Heart right ventricle (tissue), 16 donors: ENCODE measurements at regions not wholly inside any gene's neighbourhood (a gene's known extent, or its start where the extent isn't known, plus 50 kb on each side); places are given as distances from the start of the nearest gene placed in this dataset.

ENCODE experiments used
- ATAC-seq, 8 donors: fragments of 200-7000 bp; cut with Tn5 transposase; one replicate each; pipeline ENCODE4 v1.9.1; 2020; ENCODE audit warnings: mild to moderate bottlenecking in 8 of 8, moderate library complexity in 8 of 8, moderate number of reproducible peaks in 1 of 8
- DNase-seq, 2 donors: peaks; one replicate each; pipeline ENCODE4 v3.0.0-alpha.2; 2020
- H3K27ac ChIP-seq, 10 donors: fragments of 200-600 bp; sonication (generic) in 2 of 10; one replicate each; pipeline versions ENCODE4 v1.5.0 to v1.8.0; 2020 to 2022; ENCODE audit warnings: mild to moderate bottlenecking in 3 of 10
- H3K27me3 ChIP-seq, 7 donors: fragments of 200-600 bp; one replicate each; pipeline ENCODE4 v1.8.0; 2021 to 2022; ENCODE audit warnings: mild to moderate bottlenecking in 2 of 7
- H3K36me3 ChIP-seq, 9 donors: fragments of 200-600 bp; sonication (generic) in 1 of 9; one replicate each; pipeline versions ENCODE4 v1.5.0 to v1.8.0; 2020 to 2022; ENCODE audit warnings: mild to moderate bottlenecking in 2 of 9
- H3K4me1 ChIP-seq, 9 donors: fragments of 200-600 bp; sonication (generic) in 1 of 9; one replicate each; pipeline versions ENCODE4 v1.5.0 to v1.8.0; 2020 to 2022; ENCODE audit warnings: mild to moderate bottlenecking in 4 of 9
- H3K4me3 ChIP-seq, 10 donors: fragments of 200-600 bp; sonication (generic) in 2 of 10; one replicate each; pipeline versions ENCODE4 v1.5.0 to v1.8.0; 2020 to 2022; ENCODE audit warnings: mild to moderate bottlenecking in 7 of 10, moderate library complexity in 2 of 10
- H3K9me3 ChIP-seq, 11 donors: fragments of 200-600 bp in 10 of 11; sonication (generic) in 2 of 11; one replicate each; pipeline versions ENCODE4 v1.5.0 to v1.8.0; 2013 to 2022; ENCODE audit warnings: mild to moderate bottlenecking in 2 of 11, control low read depth in 1 of 11, moderate library complexity in 1 of 11
- CTCF ChIP-seq, 9 donors: fragments of 200-600 bp; sonication (generic) in 2 of 9; IDR thresholded peaks; one replicate each; pipeline versions ENCODE4 v1.5.0 to v1.8.0; 2021 to 2022; ENCODE audit warnings: antibody characterized with exemption in 9 of 9, mild to moderate bottlenecking in 5 of 9, moderate library complexity in 1 of 9
- WGBS, 2 donors: extraction: QIAGEN DNeasy Blood & Tissue Kit; methylation state at CpG; one replicate each; pipeline ENCODE4 v1.1.7; 2013; ENCODE audit warnings: inconsistent platforms in 1 of 2; 5-methylcytosine and 5-hydroxymethylcytosine counted together
- intact Hi-C, 10 donors: fragments of 100-400 bp; cut with DNase I; formaldehyde crosslinking; loops; one replicate each; pipeline versions ENCODE4 v1.11.1 to v1.14.2; 2022
- donor health status: Arrhythmogenic right ventricular cardiomyopathy.
- donor health status: ischemic (EF 13 %, LVEDD 7.1; RV severe dilation, severe dysfunction).
- donor health status: healthy with polysubstance abuse.
- donor health status: DM: no; HTN: yes; CAD: no.
- donor health status: DM: no; HTN: no; CAD: no.
- donor health status: ischemic (EF 25% LVEDD 6.9; RV normal size, moderate dysfunction).
- donor health status: ischemic (EF 25% LVEDD 5.7; RV mildly dilated, moderate dysfunction).
- donor health status: healthy.
- donor health status: DM: yes; HTN: yes; CAD: no.
- donor health status: Ischemic cardiomyopathy.
- donor health status: ischemic (EF 35%, LVEDD 5.7; RV mildly dilated, moderate dysfunction).
- donor health status: nonischemic (EF 11% LVEDD 7.7; RV severe dilation, severe dysfunction).
- donor health status: DM: yes; HTN: yes; CAD: no.
- donor health status: PGD.
- donor health status: ischemic (EF 29% LVEDD 5.4; RV normal size, mild dysfunction).
- donor health status: nonischemic (EF 23%, LVEDD 6.1; RV moderate dilation, normal function).

GRCh38 chr13:102933122-102933521 lies 87.3 kb downstream of the ERCC5 start:
- H3K4me1 ChIP-seq, result no peaks in the 10 kb centered on the region
- intact Hi-C loops, result no loop called here
- H3K9me3 ChIP-seq, result no peaks in the 10 kb centered on the region
- DNase-seq, result no peak
- no peak for TF ChIP-seq CTCF (IDR thresholded peaks at IDR 0.05)
- no peak overlapping the region for H3K27ac ChIP-seq
- ATAC-seq, result no peak
- no peak overlapping the region for H3K4me3 ChIP-seq
- no peaks in the 10 kb centered on the region for H3K27me3 ChIP-seq
- H3K36me3 ChIP-seq, result no peaks in the 10 kb centered on the region
- 90 to 95% methylated on average over 6 of the region's 6 CpGs for WGBS, 2 donors

- 89 to 93% methylated on average over 4 of the region's 4 CpGs for WGBS, 2 donors
- Histone ChIP-seq H3K27me3 (no peaks in the 10 kb centered on the region), H3K4me1 (no peaks in the 10 kb centered on the region), H3K27ac (no peak overlapping the region), H3K4me3 (no peak overlapping the region), H3K9me3 (no peaks in the 10 kb centered on the region), H3K36me3 (no peaks in the 10 kb centered on the region)
- ATAC-seq, result no peak
- DNase-seq, result no peak
- no peak for TF ChIP-seq CTCF (IDR thresholded peaks at IDR 0.05)
- intact Hi-C loops, result no loop called here
Measured at GRCh38 chr13:102932331-102932730, 86.5 kb downstream of the ERCC5 start.

DNA sequence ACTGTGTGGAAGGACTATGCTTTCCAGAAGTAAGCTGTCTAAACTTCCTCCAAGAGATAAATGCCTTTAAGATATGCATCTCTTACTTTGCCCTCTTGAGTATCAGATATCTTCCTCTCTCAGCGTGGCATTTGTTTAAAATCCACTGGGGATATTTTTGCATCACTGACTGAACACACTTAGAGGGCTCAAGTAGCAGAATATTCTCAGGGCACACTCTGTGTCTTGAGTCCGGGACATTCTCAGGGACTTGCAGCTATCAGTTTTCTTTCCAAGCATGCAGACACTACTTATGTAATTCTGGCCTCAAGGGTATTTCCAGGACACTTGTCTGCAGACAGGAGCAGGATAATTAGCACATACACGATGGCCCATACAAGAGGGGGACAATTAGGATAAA lies 84.7 kb downstream of the ERCC5 start:
- no peak for TF ChIP-seq CTCF (IDR thresholded peaks at IDR 0.05)
- Histone ChIP-seq H3K27me3 (no peaks in the 10 kb centered on the region), H3K36me3 (no peaks in the 10 kb centered on the region), H3K4me3 (no peak overlapping the region), H3K4me1 (no peaks in the 10 kb centered on the region), H3K9me3 (no peaks in the 10 kb centered on the region), H3K27ac (no peak overlapping the region)
- 26 to 32% methylated on average over 3 of the region's 3 CpGs for WGBS, 2 donors
- DNase-seq, result no peak
- no peak for ATAC-seq
- intact Hi-C loops, result no loop called here

GRCh38 chr13:102928941-102929675 lies 83.3 kb downstream of the ERCC5 start:
- H3K9me3 ChIP-seq, result no peaks in the 10 kb centered on the region
- H3K27me3 ChIP-seq, result no peaks in the 10 kb centered on the region
- H3K4me1 ChIP-seq, result no peaks in the 10 kb centered on the region
- intact Hi-C loops, result loop anchor here in 1 of 10 donors (10.0 kb wide), 1 partner anchor 216 kb away; no protein-coding TSS in a partner anchor
- no peak overlapping the region for H3K27ac ChIP-seq
- no peaks in the 10 kb centered on the region for H3K36me3 ChIP-seq
- ATAC-seq, result no peak
- no peak overlapping the region for H3K4me3 ChIP-seq
- 77 to 81% methylated on average over 9 of the region's 9 CpGs for WGBS, 2 donors
- DNase-seq, result no peak
- TF ChIP-seq CTCF (IDR thresholded peaks at IDR 0.05), result no peak
